Endothelial cell (in vitro differentiated cells): ENCODE measurements at regions not wholly inside any gene's neighbourhood (a gene's known extent, or its start where the extent isn't known, plus 50 kb on each side); places are given as distances from the start of the nearest gene placed in this dataset.

Experiments
- DNase-seq: peaks from one replicate; pipeline ENCODE4 v3.0.0; 2021; ENCODE audit warnings: low spot score
- H3K27ac Mint-ChIP-seq: one replicate; pipeline ENCODE4 v1.8.0; 2021; ENCODE audit warnings: mixed read lengths, inconsistent platforms; ENCODE audit not compliant: unreplicated experiment
- H3K27me3 Mint-ChIP-seq: one replicate; pipeline ENCODE4 v1.8.0; 2021; ENCODE audit warnings: mild to moderate bottlenecking, moderate library complexity, mixed read lengths, inconsistent platforms; ENCODE audit not compliant: unreplicated experiment
- H3K36me3 Mint-ChIP-seq: one replicate; pipeline ENCODE4 v1.8.0; 2021; ENCODE audit warnings: mild to moderate bottlenecking, low read depth, mixed read lengths, inconsistent platforms; ENCODE audit not compliant: unreplicated experiment
- H3K4me1 Mint-ChIP-seq: one replicate; pipeline ENCODE4 v1.8.0; 2021; ENCODE audit warnings: mild to moderate bottlenecking, mixed read lengths, inconsistent platforms; ENCODE audit not compliant: unreplicated experiment
- H3K4me3 Mint-ChIP-seq: one replicate; pipeline ENCODE4 v1.8.0; 2021; ENCODE audit warnings: mild to moderate bottlenecking, mixed read lengths, inconsistent platforms; ENCODE audit not compliant: unreplicated experiment
- H3K9me3 Mint-ChIP-seq: one replicate; pipeline ENCODE4 v1.8.0; 2021; ENCODE audit warnings: mixed read lengths, inconsistent platforms; ENCODE audit not compliant: unreplicated experiment
- CTCF ChIP-seq: fragments of 200-600 bp; sonication (generic); IDR thresholded peaks from one replicate; pipeline ENCODE4 v1.5.0; 2021; ENCODE audit warnings: antibody characterized with exemption; ENCODE audit not compliant: unreplicated experiment

GRCh38 chr6:85185977-85186376 is 263.9 kb upstream of the NT5E start:
- peaks cover 2% of the 10 kb centered on the region for H3K4me1 Mint-ChIP-seq
- H3K9me3 Mint-ChIP-seq = no peaks in the 10 kb centered on the region
- no peak overlapping the region for H3K4me3 Mint-ChIP-seq
- no peak overlapping the region for H3K27ac Mint-ChIP-seq
- TF ChIP-seq CTCF = no peak
- peaks cover 1% of the 10 kb centered on the region for H3K27me3 Mint-ChIP-seq
- DNase-seq = no peak
- H3K36me3 Mint-ChIP-seq = no peaks in the 10 kb centered on the region

GRCh38 chr6:85183841-85184240 is 266.0 kb upstream of the NT5E start:
- TF ChIP-seq CTCF = no peak
- no peak for DNase-seq
- Mint-ChIP-seq H3K27me3 (peaks cover 1% of the 10 kb centered on the region), H3K4me3 (no peak overlapping the region), H3K27ac (no peak overlapping the region), H3K9me3 (no peaks in the 10 kb centered on the region), H3K4me1 (peaks cover 2% of the 10 kb centered on the region), H3K36me3 (no peaks in the 10 kb centered on the region)

- no peaks in the 10 kb centered on the region for H3K9me3 Mint-ChIP-seq
- H3K27me3 Mint-ChIP-seq = no peaks in the 10 kb centered on the region
- no peak for TF ChIP-seq CTCF
- H3K27ac Mint-ChIP-seq = no peak overlapping the region
- H3K36me3 Mint-ChIP-seq = no peaks in the 10 kb centered on the region
- no peak for DNase-seq
- H3K4me1 Mint-ChIP-seq = peaks cover 6% of the 10 kb centered on the region
- no peak overlapping the region for H3K4me3 Mint-ChIP-seq
These were observed 277.2 kb upstream of the NT5E start for GRCh38 chr6:85172705-85173104.

DNA sequence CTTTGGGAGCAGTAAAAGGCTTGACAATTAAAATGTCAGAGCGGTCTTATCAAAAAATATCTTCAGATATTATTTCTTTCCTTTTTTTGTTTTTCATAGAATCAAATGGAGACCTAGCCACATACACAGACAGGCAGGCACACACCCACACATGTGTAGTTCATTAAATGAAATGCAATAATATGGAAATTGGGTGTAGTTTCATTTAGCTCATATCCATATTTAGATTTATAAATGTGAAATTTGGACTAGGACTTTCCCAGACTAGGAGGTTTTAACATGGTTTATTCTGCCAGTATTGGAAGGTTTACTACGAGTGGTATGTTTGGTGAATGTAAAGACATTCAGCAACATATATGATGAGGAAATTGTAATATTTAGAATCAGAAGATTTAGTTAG is 277.7 kb upstream of the NT5E start:
- Mint-ChIP-seq H3K27me3 (no peaks in the 10 kb centered on the region), H3K4me3 (no peak overlapping the region), H3K4me1 (peaks cover 6% of the 10 kb centered on the region), H3K9me3 (no peaks in the 10 kb centered on the region), H3K36me3 (no peaks in the 10 kb centered on the region), H3K27ac (no peak overlapping the region)
- TF ChIP-seq CTCF = no peak
- no peak for DNase-seq

DNA sequence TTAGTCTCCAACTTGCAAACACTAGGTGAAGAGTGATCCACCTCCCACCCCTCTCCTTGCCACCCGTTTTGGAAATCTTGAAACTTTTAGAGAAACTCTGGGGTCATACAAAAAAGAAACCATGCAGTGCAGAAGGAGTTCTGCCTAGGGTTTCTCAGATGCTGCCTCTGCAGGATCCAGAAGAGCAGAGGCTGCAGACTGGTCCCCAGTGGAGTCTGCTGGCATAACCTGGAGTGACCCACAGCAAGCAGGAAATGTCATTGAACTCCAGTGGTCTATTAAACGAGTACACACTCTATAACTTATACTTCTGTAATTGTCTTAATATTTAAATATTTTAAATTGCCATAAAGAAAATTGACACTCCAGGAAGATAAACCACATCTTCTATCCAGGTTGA is 280.7 kb upstream of the NT5E start:
- H3K9me3 Mint-ChIP-seq = no peaks in the 10 kb centered on the region
- no peak overlapping the region for H3K4me3 Mint-ChIP-seq
- TF ChIP-seq CTCF = no peak
- no peaks in the 10 kb centered on the region for H3K27me3 Mint-ChIP-seq
- no peaks in the 10 kb centered on the region for H3K36me3 Mint-ChIP-seq
- H3K4me1 Mint-ChIP-seq = peaks cover 11% of the 10 kb centered on the region
- no peak for DNase-seq
- no peak overlapping the region for H3K27ac Mint-ChIP-seq
